Heart right ventricle (tissue), 16 donors: ENCODE measurements at regions not wholly inside any gene's neighbourhood (a gene's known extent, or its start where the extent isn't known, plus 50 kb on each side); places are given as distances from the start of the nearest gene placed in this dataset.

Experiments
- ATAC-seq, 8 donors: fragments of 200-7000 bp; cut with Tn5 transposase; one replicate each; pipeline ENCODE4 v1.9.1; 2020; ENCODE audit warnings: mild to moderate bottlenecking in 8 of 8, moderate library complexity in 8 of 8, moderate number of reproducible peaks in 1 of 8
- DNase-seq, 2 donors: peaks; one replicate each; pipeline ENCODE4 v3.0.0-alpha.2; 2020
- H3K27ac ChIP-seq, 10 donors: fragments of 200-600 bp; sonication (generic) in 2 of 10; one replicate each; pipeline versions ENCODE4 v1.5.0 to v1.8.0; 2020 to 2022; ENCODE audit warnings: mild to moderate bottlenecking in 3 of 10
- H3K27me3 ChIP-seq, 7 donors: fragments of 200-600 bp; one replicate each; pipeline ENCODE4 v1.8.0; 2021 to 2022; ENCODE audit warnings: mild to moderate bottlenecking in 2 of 7
- H3K36me3 ChIP-seq, 9 donors: fragments of 200-600 bp; sonication (generic) in 1 of 9; one replicate each; pipeline versions ENCODE4 v1.5.0 to v1.8.0; 2020 to 2022; ENCODE audit warnings: mild to moderate bottlenecking in 2 of 9
- H3K4me1 ChIP-seq, 9 donors: fragments of 200-600 bp; sonication (generic) in 1 of 9; one replicate each; pipeline versions ENCODE4 v1.5.0 to v1.8.0; 2020 to 2022; ENCODE audit warnings: mild to moderate bottlenecking in 4 of 9
- H3K4me3 ChIP-seq, 10 donors: fragments of 200-600 bp; sonication (generic) in 2 of 10; one replicate each; pipeline versions ENCODE4 v1.5.0 to v1.8.0; 2020 to 2022; ENCODE audit warnings: mild to moderate bottlenecking in 7 of 10, moderate library complexity in 2 of 10
- H3K9me3 ChIP-seq, 11 donors: fragments of 200-600 bp in 10 of 11; sonication (generic) in 2 of 11; one replicate each; pipeline versions ENCODE4 v1.5.0 to v1.8.0; 2013 to 2022; ENCODE audit warnings: mild to moderate bottlenecking in 2 of 11, control low read depth in 1 of 11, moderate library complexity in 1 of 11
- WGBS, 2 donors: extraction: QIAGEN DNeasy Blood & Tissue Kit; methylation state at CpG; one replicate each; pipeline ENCODE4 v1.1.7; 2013; ENCODE audit warnings: inconsistent platforms in 1 of 2; 5-methylcytosine and 5-hydroxymethylcytosine counted together
- intact Hi-C, 10 donors: fragments of 100-400 bp; cut with DNase I; formaldehyde crosslinking; loops; one replicate each; pipeline versions ENCODE4 v1.11.1 to v1.14.2; 2022
- TF ChIP-seq, protein P1 (sequence below), 9 donors: fragments of 200-600 bp; sonication (generic) in 2 of 9; IDR thresholded peaks; one replicate each; pipeline versions ENCODE4 v1.5.0 to v1.8.0; 2021 to 2022; ENCODE audit warnings: antibody characterized with exemption in 9 of 9, mild to moderate bottlenecking in 5 of 9, moderate library complexity in 1 of 9
- donor health status: Arrhythmogenic right ventricular cardiomyopathy.
- donor health status: ischemic (EF 13 %, LVEDD 7.1; RV severe dilation, severe dysfunction).
- donor health status: healthy with polysubstance abuse.
- donor health status: DM: no; HTN: yes; CAD: no.
- donor health status: DM: no; HTN: no; CAD: no.
- donor health status: ischemic (EF 25% LVEDD 6.9; RV normal size, moderate dysfunction).
- donor health status: ischemic (EF 25% LVEDD 5.7; RV mildly dilated, moderate dysfunction).
- donor health status: healthy.
- donor health status: DM: yes; HTN: yes; CAD: no.
- donor health status: Ischemic cardiomyopathy.
- donor health status: ischemic (EF 35%, LVEDD 5.7; RV mildly dilated, moderate dysfunction).
- donor health status: nonischemic (EF 11% LVEDD 7.7; RV severe dilation, severe dysfunction).
- donor health status: DM: yes; HTN: yes; CAD: no.
- donor health status: PGD.
- donor health status: ischemic (EF 29% LVEDD 5.4; RV normal size, mild dysfunction).
- donor health status: nonischemic (EF 23%, LVEDD 6.1; RV moderate dilation, normal function).

DNA sequence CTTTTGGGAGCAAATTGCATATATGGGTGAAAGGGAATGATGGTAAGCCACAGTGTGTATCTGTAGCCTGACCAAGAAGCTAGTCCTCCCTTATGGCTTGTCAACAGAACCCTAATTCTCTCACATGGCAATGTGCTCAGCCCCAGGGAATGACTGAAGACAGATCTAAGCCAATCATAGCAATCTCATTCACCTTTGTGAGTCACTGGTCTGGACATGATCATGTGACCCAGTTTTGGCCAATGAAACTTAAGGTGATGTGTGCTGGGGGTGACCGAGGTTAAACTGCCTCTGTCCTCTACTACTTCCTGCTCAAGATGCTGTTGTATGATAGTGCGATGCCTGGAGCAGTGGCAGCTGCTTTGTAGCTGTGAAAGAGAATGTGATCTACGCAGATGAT, 491.2 kb upstream of the HS6ST1 start:
- Histone ChIP-seq H3K27me3 (peaks cover 0 to 4% (median 0%) of the 10 kb centered on the region in 7 donors), H3K36me3 (no peaks in the 10 kb centered on the region), H3K27ac (no peak overlapping the region), H3K4me3 (no peak overlapping the region), H3K4me1 (peaks cover 0 to 4% (median 0%) of the 10 kb centered on the region in 9 donors), H3K9me3 (peaks cover 0 to 15% (median 0%) of the 10 kb centered on the region in 11 donors)
- TF ChIP-seq, protein P1, sequence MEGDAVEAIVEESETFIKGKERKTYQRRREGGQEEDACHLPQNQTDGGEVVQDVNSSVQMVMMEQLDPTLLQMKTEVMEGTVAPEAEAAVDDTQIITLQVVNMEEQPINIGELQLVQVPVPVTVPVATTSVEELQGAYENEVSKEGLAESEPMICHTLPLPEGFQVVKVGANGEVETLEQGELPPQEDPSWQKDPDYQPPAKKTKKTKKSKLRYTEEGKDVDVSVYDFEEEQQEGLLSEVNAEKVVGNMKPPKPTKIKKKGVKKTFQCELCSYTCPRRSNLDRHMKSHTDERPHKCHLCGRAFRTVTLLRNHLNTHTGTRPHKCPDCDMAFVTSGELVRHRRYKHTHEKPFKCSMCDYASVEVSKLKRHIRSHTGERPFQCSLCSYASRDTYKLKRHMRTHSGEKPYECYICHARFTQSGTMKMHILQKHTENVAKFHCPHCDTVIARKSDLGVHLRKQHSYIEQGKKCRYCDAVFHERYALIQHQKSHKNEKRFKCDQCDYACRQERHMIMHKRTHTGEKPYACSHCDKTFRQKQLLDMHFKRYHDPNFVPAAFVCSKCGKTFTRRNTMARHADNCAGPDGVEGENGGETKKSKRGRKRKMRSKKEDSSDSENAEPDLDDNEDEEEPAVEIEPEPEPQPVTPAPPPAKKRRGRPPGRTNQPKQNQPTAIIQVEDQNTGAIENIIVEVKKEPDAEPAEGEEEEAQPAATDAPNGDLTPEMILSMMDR (IDR thresholded peaks at IDR 0.05): no peak
- ATAC-seq: no peak
- 32 to 48% methylated on average over 3 of the region's 3 CpGs for WGBS, 2 donors
- DNase-seq: no peak
- intact Hi-C loops: no loop called here

DNA sequence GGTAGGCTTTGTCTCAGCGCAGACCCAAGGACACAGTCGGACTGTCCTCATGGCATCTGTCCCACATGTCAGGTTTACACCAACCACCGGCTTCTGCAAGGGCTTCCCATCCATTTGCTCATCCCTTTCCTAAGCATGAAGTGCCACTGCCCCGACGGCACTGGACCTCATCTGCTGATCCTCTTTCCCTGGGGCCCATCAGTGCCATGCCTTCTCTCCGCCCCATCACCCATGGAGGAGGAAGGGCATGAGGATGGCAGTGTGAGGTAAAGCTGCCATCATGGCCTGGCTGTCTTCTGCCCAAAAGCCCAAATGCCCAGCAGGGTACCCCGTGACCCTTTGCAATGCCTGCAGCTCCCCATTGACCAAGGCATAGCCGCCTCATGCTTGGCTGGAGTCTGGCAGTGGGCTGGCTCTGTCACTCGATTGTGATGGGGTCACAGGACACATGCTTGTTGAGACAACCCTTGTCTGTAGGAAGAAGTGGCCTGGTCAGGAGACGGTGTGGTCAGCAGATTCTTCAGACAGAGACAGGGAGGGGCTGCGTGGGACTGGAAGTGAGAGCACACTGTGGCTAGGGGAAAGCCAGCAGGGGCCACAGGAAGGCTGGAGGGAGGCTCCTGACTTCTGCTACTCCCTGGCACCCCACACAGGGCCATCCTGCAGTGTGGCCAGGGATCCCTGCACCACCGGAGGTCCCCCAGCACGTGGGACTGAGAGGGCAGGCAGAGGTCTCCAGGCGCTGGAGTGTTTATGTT, 493.7 kb upstream of the HS6ST1 start:
- TF ChIP-seq, protein P1 (IDR thresholded peaks at IDR 0.05): no peak
- H3K27ac ChIP-seq: no peak overlapping the region
- 92 to 95% methylated on average over 14 of the region's 14 CpGs for WGBS, 2 donors

DNA sequence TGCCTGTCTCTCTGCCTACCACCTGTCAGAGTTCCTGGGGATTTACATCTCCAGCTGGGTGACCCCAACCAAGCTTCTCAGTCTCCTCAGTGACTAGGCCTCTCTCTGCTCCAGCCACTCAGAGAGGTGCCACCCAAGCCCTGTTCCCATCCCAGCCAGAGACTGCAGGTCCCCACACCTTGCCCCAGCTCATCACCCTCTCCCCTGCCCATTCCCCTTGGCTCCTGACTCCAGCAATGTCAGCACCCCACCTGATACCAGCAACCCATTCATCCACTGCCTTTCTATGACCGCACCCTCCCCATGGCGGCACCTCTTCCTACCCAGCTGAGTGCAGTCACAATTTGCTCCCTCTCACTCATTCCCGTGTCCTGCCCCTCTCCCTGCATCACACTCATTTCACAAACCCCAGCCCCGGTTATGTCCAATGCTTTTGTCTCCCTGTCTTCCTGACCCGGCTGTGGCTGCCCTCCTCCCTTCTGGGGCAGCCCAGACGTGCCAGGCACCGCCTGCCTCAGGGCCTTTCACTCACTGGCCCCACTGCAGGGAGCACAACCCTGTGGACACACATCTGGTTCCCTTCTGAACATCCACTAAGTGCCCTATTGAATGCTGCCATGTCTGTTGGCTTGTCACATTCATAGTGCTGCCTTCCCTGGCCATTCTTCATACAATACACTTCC, 494.8 kb upstream of the HS6ST1 start:
- 68 to 93% methylated on average over 7 of the region's 7 CpGs for WGBS, 2 donors
- intact Hi-C loops: no loop called here
- TF ChIP-seq, protein P1 (IDR thresholded peaks at IDR 0.05): no peak

More for the DNA sequence above, 493.7 kb upstream of the HS6ST1 start:
- Histone ChIP-seq H3K4me1 (peaks cover 0 to 4% (median 0%) of the 10 kb centered on the region in 9 donors), H3K36me3 (no peaks in the 10 kb centered on the region), H3K27me3 (peaks cover 0 to 4% (median 0%) of the 10 kb centered on the region in 7 donors), H3K4me3 (no peak overlapping the region), H3K9me3 (peaks cover 0 to 13% (median 0%) of the 10 kb centered on the region in 11 donors)
- no peak for DNase-seq
- intact Hi-C loops: no loop called here
- ATAC-seq: peak in 1 of 8 donors; percentile 29

DNA sequence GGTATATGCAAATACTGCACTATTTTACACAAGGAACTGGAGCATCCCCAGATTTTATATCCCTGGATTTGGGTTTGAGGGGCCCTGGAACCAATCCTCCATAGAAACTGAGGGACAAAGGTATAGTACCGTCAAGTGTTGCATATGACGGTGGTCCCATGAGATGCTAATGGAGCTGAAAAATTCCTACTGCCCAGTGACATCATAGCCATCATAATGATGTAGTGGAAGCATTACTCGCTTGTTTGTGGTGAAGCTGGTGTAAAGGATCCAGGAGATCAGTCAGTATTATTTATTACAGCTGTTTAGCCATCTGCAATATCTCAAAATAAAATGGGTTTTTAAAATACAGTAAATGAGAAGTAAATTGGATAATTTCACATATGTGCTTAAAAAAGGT, 496.6 kb upstream of the HS6ST1 start:
- H3K27ac ChIP-seq: no peak overlapping the region
- no peak for ATAC-seq
- peaks cover 0 to 2% (median 0%) of the 10 kb centered on the region in 11 donors for H3K9me3 ChIP-seq
- H3K27me3 ChIP-seq: peaks cover 0 to 4% (median 0%) of the 10 kb centered on the region in 7 donors
- WGBS, 2 donors: 93 to 96% methylated on average over 3 of the region's 3 CpGs
- TF ChIP-seq, protein P1 (IDR thresholded peaks at IDR 0.05): no peak
- intact Hi-C loops: no loop called here
- no peaks in the 10 kb centered on the region for H3K36me3 ChIP-seq
- no peak overlapping the region for H3K4me3 ChIP-seq
- DNase-seq: no peak
- no peaks in the 10 kb centered on the region for H3K4me1 ChIP-seq

More for the DNA sequence above, 494.8 kb upstream of the HS6ST1 start:
- Histone ChIP-seq H3K9me3 (peaks cover 0 to 7% (median 0%) of the 10 kb centered on the region in 11 donors), H3K27ac (no peak overlapping the region), H3K27me3 (peaks cover 0 to 4% (median 0%) of the 10 kb centered on the region in 7 donors), H3K4me1 (peaks cover 0 to 3% (median 0%) of the 10 kb centered on the region in 9 donors), H3K4me3 (no peak overlapping the region), H3K36me3 (no peaks in the 10 kb centered on the region)
- no peak for DNase-seq
- ATAC-seq: no peak
